Right ventricle myocardium superior (tissue), 1 donor: ENCODE measurements at regions not wholly inside any gene's neighbourhood (a gene's known extent, or its start where the extent isn't known, plus 50 kb on each side); places are given as distances from the start of the nearest gene placed in this dataset.

Experiments used
- ATAC-seq: fragments of 200-7000 bp; cut with Tn5 transposase; one replicate; pipeline ENCODE4 v1.9.1; 2020; ENCODE audit warnings: mild to moderate bottlenecking; ENCODE audit not compliant: poor library complexity
- DNase-seq: peaks from one replicate; pipeline ENCODE4 v3.0.0-alpha.2; 2020
- intact Hi-C: fragments of 100-400 bp; cut with DNase I; formaldehyde crosslinking; loops from one replicate; pipeline ENCODE4 v1.11.2; 2022
- donor health status: DM: no; HTN: yes; CAD: no; lungs with severe emphysema.

DNA sequence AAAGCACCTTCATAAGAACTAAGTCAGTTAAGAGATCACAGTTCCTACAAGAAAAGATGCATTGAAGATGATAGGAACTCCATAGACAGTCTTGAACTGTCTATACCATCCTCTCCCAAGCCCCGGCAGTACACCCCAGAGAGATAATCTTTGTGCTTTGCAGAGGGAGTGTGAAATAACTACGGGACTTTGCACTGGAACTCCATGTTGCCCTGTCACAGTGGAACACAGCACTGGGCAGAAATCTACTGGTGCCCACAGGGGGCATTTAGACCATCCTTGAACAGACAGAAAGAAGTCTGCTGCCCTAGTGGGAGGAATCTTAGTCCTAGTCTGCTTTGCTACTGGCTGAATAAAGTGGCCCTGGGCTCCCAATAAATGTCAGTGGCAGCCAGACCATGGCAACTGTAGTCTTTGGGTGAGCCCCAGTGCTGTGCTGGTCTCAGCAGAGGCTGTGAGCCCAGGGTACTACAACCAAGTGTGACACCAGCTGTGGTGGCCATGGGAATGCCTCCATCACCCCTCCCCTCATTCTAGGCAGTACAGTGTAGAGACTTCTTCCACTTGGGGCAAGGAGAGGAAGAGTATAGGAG, 107.7 kb upstream of the TMEM168 start:
- DNase-seq (no peak), ATAC-seq (peak; percentile 24)
- intact Hi-C loops = loop anchor here (10.0 kb wide), 1 partner anchor 323 kb away; no protein-coding TSS in a partner anchor

- intact Hi-C loops = loop anchor here (10.0 kb wide), 1 partner anchor 321 kb away; no protein-coding TSS in a partner anchor
Observed at GRCh38 chr7:112896026-112896601, 105.9 kb upstream of the TMEM168 start.

GRCh38 chr7:112892263-112892662, 102.1 kb upstream of the TMEM168 start:
- ATAC-seq = no peak
- no peak for DNase-seq
- intact Hi-C loops = loop anchor here (10.0 kb wide), 1 partner anchor 317 kb away; no protein-coding TSS in a partner anchor

More at GRCh38 chr7:112896026-112896601, 105.9 kb upstream of the TMEM168 start:
- ATAC-seq (no peak), DNase-seq (no peak)

GRCh38 chr7:112891698-112892097, 101.5 kb upstream of the TMEM168 start:
- no peak for DNase-seq
- ATAC-seq = peak; percentile 54

DNA sequence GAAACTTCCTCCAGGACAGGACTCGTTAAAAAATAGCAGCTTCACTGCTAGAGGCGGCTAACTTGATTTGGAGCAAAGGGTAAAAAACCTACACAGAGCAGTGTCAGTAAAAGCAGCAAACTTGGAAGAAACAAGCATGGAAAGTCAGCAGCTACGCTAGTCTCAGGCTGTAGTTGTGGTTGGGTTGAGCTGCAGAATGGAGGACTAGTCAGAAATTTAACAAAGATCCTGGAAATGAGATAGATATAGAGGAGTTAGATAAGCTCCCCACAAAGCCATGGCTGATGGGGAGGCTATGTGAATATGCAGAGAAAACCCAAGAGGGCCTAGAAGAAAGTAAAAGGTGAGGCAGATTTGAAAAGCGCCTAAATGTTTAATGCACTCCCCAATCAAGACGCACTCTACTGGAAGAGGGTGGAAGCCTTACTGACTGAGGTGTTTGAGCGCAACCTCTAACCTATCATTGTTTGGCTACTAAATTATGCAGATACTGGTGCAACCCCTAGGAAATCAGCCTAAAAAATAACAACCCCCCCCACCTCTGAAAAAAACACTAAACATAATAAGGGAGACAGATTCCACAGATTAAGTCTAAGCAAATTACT, 99.7 kb upstream of the TMEM168 start:
- DNase-seq (no peak), ATAC-seq (no peak)
- intact Hi-C loops = loop anchor here (10.0 kb wide), 1 partner anchor 315 kb away; no protein-coding TSS in a partner anchor

More at GRCh38 chr7:112891698-112892097, 101.5 kb upstream of the TMEM168 start:
- intact Hi-C loops = loop anchor here (10.0 kb wide), 1 partner anchor 317 kb away; no protein-coding TSS in a partner anchor

DNA sequence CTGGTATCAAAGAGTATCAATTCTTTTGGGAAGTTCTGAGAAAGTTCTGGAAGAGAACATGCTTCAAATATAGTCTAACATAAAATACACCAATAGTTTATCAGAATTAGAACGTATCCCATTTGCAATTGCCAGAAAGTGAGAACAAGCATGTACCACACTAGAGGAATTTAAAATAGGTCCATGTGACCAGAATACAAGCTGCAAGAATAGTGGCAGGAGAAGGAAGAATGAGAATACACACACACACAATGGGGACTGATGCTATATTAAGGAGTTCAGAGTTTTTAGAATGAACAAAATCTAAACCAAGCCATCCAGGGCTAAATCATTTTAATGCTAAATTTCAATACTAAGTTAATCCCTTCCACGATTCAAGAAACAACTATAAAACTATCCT, 99.1 kb upstream of the TMEM168 start:
- intact Hi-C loops = no loop called here
- DNase-seq = no peak
- ATAC-seq = peak; percentile 73

GRCh38 chr7:112888781-112889180, 98.6 kb upstream of the TMEM168 start:
- intact Hi-C loops = no loop called here
- DNase-seq (no peak), ATAC-seq (no peak)

DNA sequence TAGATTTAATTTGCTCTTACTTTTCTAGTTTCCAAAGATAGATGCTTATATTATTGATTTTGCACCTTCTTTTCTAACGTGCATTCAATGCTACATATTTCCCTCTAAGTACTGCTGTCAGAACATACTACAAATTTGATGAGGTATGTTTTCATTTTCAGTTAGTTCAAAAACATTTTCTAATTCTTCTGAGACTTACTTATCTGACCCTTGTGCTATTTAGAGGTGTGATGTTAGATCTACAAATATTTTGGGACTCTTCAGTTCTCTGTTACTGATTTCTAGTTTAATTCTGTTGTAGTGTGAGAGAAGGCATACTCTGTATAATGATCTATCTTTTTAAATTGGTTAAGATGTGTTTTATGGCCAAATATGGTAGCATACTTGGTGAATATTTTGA, 97.8 kb upstream of the TMEM168 start:
- DNase-seq = no peak
- intact Hi-C loops = no loop called here
- no peak for ATAC-seq

DNA sequence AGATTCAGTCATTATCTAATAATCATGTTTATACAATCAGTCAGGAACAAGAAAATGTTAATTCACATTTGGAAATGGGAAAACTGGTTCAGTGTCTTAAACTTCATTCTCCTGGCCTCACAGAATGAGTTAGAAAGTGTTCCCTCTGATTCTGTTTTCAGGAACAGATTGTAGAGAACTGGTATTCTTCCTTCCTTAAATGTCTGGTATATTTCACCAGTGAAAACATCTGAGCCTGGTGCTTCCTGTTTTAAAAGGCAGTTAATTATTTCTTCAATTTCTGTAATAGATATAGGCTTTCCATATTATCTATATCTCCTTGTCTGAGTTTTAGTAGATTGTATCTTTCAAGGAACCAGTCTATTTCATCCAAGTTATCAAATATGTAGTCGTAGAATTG, 97.1 kb upstream of the TMEM168 start:
- intact Hi-C loops = no loop called here
- ATAC-seq = no peak
- DNase-seq = no peak

DNA sequence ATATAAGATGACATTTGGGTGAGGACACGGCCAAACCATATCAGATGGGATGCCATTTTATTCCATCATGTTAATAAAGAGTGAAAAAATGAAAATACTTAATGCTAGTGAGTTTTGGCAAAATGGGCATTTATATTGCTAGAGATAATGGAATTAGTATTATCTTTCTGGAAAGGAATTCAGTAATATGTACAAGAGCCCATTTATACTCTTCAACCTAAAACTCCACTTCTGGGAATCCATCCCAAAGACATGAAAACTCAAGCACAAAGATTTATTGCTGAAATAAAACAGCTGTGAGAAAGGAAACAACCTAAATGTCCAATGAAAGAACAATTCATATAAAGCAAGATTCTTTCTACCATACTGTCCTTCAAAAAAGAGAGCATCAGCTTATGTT, 96.0 kb upstream of the TMEM168 start:
- DNase-seq (no peak), ATAC-seq (no peak)
- intact Hi-C loops = no loop called here

- ATAC-seq (peak; percentile 28), DNase-seq (no peak)
- intact Hi-C loops = no loop called here
Observed at GRCh38 chr7:112882991-112883390, 92.8 kb upstream of the TMEM168 start.

GRCh38 chr7:112882511-112882910, 92.3 kb upstream of the TMEM168 start:
- ATAC-seq = peak; percentile 24

DNA sequence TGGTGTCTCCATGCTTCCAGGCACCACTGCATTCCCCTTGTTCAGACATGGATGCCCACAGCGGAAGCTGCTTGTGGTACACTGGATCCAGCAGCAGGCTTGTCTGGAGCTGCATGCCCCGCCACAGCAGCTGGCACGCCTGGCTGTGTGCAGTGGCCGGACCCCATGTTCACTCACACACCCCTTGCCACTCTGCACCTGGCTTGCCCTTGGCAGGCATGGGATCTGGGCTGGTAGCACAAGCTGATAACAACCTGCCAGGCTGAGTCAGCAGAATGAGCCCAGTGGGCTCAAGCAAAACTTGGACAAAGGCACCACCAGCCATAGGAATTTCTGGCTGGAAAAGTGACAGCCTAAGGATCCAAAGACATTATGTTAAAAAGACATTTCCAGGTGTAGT, 91.8 kb upstream of the TMEM168 start:
- ATAC-seq = peak; percentile 57
- DNase-seq = no peak
- intact Hi-C loops = no loop called here

More at GRCh38 chr7:112882511-112882910, 92.3 kb upstream of the TMEM168 start:
- intact Hi-C loops = no loop called here
- DNase-seq = no peak

DNA sequence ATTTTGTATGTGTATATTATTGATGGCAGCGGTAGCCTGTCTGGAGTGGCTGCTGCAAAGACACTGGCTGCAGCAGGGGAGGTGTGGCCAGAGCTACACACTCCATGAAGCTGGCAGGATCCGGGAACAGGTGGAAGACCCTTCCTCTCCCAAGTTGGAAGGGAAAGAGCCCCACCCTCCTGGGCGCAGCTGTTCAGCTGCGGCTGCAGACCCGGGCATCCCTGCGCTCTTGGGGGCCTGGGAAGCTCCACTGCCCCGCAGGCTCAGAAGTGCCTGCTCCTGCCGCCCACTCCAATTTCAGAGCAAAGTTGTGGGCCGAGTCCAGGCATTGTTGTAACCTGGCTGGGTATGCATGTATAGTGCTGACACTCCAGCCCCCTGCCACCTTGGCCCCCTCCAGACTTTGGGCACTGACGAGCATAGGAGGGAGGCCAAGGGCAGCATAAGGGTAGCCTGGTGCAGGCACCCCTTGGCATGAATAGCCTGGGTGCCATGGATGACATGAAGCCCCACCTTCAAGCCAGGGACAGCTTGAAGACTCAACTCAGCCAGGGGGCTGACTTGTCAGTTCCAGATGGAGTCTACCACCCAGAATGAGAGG, 90.7 kb upstream of the TMEM168 start:
- ATAC-seq = no peak
- no peak for DNase-seq
- intact Hi-C loops = no loop called here

DNA sequence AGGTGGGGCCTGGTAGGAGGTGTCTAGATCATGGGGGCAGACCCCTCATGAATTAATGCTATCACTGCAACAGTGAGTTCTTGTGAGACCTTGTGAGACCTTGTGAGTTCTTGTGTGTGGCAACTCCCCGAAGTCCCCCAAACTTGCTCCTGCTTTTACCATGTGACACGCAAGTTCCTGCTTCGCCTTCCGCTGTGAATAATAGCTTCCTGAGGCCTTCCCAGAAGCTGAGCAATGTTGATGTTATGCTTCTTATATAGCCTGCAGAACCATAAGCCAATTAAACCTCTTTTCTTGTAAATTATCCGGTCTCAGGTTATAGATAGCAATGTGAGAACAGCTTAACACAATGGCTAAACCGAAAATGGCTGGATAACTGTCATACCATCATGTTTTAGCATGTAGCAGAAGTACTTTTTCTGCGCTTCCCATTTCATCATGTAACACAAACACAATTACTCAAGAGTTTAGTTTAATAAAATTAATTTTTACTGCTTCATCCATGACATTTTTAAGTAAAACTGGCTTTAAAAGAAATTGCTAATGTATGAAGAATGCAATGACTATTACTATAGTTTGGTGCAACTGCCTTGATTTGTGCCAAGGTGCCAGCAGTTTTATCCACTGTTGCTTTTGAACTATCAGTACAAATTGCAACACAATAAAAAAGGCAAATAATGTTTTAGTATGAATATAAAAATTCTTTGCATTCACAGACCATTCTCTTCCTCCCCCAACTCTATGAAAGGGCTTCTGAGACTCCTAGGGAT, 87.7 kb upstream of the TMEM168 start:
- no peak for DNase-seq
- intact Hi-C loops = no loop called here
- no peak for ATAC-seq

- intact Hi-C loops = no loop called here
- no peak for DNase-seq
- ATAC-seq = no peak
Observed at GRCh38 chr7:112876877-112877276, 86.7 kb upstream of the TMEM168 start.

GRCh38 chr7:112874909-112875308, 84.7 kb upstream of the TMEM168 start:
- no peak for ATAC-seq
- intact Hi-C loops = no loop called here
- no peak for DNase-seq

GRCh38 chr7:112873831-112874553, 83.8 kb upstream of the TMEM168 start:
- intact Hi-C loops = no loop called here
- DNase-seq (no peak), ATAC-seq (no peak)
